ENCODE measurements at regions not wholly inside any gene's neighbourhood (a gene's known extent, or its start where the extent isn't known, plus 50 kb on each side); places are given as distances from the start of the nearest gene placed in this dataset.
"Not testable (repeated sequence)": the region's sequence is repeated elsewhere in the genome, so short reads cannot be mapped to it uniquely, and the experiment has no call there.

DNA sequence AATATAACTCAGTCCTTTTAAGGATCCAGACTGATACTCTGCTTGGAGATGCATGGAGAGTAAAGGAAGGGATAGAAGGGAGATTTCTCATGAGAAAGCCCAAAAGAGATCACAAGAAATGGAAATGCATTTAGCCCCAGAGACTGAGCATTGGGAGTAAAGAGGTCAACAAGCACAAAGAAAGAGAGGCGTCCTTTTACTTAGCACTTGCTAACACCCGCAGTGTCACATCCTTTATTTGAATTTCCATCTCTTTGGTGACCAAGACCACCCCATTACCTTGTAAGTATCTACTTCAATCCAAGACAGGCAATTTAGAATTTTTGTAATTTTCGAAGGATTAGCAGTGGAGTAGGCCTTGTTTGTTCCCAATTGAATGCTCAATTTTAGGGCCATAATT lies 111.8 kb upstream of the DCC start:
- DNase-seq = no peak

DNA sequence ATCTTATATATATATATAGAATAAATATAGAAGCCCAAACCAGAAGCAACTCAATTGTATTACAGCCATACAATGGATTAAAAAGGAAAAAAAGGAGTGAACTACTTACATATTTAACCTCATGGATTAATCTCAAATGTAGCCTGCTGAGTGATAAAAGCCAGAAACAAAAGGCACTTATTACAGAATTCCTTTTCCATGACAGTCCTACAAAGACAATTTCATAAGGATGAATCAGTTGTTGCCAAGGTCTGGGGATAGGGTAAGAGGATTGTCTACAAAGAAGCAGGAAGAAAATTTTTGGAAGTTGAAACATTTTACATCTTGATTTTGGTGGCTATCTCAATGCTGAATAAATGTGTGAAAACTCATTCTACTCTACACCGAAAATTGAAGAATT lies 103.9 kb upstream of the DCC start:
- no peak for DNase-seq

DNA sequence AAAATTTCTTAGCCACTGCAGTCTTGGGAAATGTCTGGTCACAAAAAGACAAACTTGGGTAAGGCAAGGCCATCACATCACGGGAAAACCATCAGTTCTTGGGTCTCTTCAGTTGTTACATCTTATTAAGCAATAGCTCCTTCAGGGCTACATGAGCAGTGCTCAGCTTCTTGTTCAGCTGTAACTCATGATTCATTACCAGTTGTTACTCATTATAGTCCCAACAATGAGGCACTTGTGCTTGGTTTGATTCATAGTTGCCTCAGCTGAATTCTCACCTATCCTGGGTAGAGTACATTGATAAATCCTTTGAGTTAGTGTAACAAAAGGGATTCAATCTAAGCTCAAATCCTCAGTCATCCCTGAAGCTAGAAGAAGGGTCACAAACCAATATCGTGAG lies 102.4 kb upstream of the DCC start:
- DNase-seq = no peak

DNA sequence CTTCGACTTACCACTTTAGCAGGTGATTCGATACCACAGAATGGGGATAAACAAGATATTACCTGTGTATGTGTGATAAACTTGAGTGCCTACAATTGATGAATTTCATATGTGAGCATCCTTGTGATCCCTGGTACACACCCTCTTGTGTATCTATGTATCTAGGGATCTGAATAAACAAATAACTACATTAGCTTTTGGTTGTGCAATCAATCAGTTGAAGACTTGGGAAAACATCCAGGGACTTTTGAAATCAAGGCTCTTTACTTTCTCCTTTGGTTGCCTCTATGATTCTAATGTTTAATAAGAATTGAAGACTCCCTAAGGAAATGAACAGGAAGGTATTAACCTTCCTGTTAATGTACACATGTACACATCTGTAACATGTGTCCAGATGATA lies 97.3 kb upstream of the DCC start:
- no peak for DNase-seq

GRCh38 chr18:52244658-52245057 lies 95.3 kb upstream of the DCC start:
- DNase-seq = no peak

DNA sequence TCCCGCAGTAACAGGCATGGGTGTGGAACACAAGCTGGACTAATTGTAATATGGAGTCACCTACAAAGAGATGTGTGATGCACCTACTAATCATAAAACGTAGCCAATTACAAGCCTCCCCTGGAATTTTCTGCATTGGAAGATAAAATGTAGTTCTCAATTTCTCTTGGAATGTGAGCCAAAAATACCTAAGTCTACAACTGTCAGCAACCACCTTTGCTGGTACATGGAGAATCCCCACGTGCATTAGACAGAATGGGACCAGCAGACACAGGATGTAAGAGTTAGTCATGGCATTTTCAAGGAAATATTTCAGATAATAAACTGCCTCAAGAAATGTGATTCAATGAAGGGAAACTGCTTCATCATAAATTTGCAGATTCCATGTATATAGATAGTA lies 85.6 kb upstream of the DCC start:
- DNase-seq = no peak

DNA sequence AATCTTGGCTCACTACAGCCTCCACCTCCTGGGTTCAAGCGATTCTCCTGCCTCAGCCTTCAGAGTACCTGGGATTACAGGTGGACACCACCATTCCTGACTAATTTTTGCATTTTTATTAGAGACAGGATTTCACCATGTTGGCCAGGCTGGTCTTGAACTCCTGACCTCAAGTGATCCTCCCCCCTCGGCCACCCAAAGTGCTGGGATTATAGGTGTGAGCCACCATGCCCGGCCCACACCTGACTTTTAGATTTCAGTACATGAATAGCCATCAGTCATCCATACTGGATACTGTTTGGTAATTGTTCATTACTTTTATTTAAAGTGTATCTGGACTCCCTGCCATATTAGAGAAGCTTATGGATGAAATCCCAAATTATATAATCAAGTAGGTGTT lies 82.6 kb upstream of the DCC start:
- not testable (repeated sequence) for DNase-seq

DNA sequence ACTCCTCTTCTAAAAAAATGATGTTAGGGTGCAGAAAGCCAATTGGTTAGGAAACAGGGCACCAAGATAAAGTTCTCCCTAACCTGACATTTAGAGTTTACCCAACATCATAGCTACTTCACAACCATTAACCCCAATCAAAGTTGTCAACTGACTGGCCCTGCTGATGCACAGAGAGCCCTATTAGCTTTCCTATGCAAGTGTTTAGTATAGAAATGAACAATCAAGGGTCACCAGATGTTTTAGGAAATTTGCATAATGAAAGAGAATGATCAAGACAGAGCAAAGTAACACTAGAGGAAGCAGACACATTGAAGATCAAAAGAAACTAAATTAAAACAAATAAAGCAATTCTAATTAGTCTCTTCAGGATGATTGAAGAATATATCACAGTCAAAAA lies 64.2 kb upstream of the DCC start:
- DNase-seq = no peak

DNA sequence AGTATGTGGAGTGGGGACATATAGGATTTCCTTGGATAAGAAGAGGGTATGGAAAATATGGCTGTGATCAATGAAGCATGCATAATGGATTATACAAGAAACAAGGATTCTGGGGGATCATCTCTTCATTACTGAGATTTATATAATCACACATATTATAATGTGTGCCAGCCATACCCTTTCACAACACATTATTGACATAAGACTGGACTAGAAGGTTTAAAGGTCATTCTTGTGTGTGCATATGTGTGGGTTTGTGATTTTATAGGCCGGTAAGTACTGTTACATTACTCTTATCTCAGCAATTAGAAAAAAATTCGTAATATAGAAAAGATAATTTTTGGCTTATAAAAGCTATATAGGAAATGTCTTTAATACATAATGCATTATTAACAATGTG lies 62.2 kb upstream of the DCC start:
- no peak for DNase-seq

GRCh38 chr18:52278191-52278590 lies 61.8 kb upstream of the DCC start:
- DNase-seq = no peak

GRCh38 chr18:52280702-52281101 lies 59.3 kb upstream of the DCC start:
- DNase-seq = no peak

DNA sequence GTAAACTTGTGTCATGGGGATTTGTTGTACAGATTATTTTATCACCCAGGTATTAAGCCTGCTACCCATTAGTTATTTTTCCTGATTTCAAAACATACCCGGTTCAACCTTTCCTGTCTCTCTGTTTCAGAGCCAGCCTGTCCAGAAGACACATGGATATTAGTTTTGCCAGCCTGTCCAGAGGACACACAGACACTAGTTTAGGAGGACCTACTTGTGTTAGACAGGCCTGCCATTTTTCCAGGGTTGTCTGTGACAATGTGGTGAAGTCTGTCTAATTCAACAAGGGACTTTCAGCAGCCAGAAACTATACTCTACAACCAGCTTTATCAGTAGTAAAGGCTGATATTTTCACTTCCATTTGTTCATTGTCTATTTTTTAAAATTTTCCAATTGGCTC lies 56.1 kb upstream of the DCC start:
- no peak for DNase-seq

DNA sequence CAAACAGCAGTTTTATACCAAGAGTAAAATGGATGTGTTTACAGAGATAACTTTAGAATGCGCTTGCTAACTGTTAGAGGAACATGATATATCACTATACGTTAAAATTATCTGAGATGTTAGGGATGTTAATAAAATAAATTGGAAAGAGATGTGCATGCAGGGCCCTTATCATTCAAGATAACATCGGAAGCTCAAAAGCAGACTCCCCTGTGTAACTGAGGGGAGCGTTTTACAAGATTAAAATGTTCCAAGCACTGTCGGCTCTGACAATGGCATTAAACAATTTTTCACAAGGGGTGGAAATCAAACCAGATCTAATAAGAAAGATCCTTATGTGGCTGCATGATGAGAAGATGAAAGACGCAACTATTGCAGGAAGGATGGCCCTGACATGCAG lies 53.3 kb upstream of the DCC start:
- no peak for DNase-seq

DNA sequence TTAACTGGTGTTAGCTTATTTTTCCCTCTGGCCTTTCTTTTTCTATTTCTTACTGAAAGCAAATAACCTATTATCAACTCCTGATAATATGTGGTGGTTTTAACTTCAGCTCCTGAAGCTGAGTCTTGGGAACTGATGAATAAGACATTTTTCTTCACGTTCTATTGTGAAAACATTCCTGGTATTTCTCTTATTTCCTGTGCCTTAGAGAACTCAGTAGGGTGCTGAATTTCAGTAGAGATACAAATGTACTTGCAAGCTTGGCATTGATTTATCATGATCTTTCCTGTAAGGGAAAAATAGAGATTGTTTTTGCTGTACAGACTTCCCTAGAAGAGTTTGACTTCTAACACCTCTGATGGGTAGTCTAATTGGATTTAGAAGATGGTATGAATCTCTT lies 52.8 kb upstream of the DCC start:
- no peak for DNase-seq

- no peak for DNase-seq
These were observed 51.5 kb upstream of the DCC start for GRCh38 chr18:52288403-52289004.

DNA sequence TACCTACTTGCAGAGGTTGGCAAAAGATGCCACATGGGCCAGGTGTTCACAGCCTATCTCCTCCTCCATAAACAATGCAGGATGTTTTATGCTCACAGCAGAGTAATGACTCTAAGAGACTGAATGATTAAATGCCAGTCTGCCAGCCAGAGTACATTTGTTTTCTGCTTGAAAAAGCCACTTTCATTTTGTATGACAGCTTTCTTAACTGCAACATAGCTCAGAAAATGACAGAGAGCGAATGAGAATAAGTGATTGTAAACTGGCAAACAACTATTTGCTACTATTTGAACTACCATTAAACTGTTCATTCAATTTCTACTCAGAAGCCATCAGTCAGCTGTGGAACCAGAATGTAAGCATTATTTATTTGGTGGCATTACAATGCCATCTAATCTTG lies 50.6 kb upstream of the DCC start:
- DNase-seq = no peak

Measured in activated CD4-positive, alpha-beta T cell treated with anti-CD3 and anti-CD28 coated beads for 4 hours (primary cell).